Heart left ventricle (tissue), 16 donors: ENCODE measurements at regions not wholly inside any gene's neighbourhood (a gene's known extent, or its start where the extent isn't known, plus 50 kb on each side); places are given as distances from the start of the nearest gene placed in this dataset.

ENCODE experiments used
- ATAC-seq, 4 donors: fragments of 200-7000 bp; cut with Tn5 transposase; one replicate each; pipeline ENCODE4 v1.9.1; 2020 to 2022; ENCODE audit warnings: moderate library complexity in 4 of 4, mild to moderate bottlenecking in 3 of 4, moderate number of reproducible peaks in 1 of 4
- DNase-seq, 5 donors: peaks; one replicate each; pipeline ENCODE4 v3.0.0-alpha.2; 2020
- H3K27ac ChIP-seq, 12 donors: fragments of 200-600 bp; sonication (generic) in 4 of 12; one replicate each; pipeline versions ENCODE4 v1.5.0 to v1.8.0; 2016 to 2022; ENCODE audit warnings: mild to moderate bottlenecking in 2 of 12
- H3K27me3 ChIP-seq, 9 donors: fragments of 200-600 bp; sonication (generic) in 2 of 9; one replicate each; pipeline versions ENCODE4 v1.5.1 to v1.8.0; 2016 to 2022; ENCODE audit warnings: mild to moderate bottlenecking in 3 of 9
- H3K36me3 ChIP-seq, 9 donors: fragments of 200-600 bp; sonication (generic) in 2 of 9; one replicate each; pipeline versions ENCODE4 v1.5.0 to v1.8.0; 2018 to 2022; ENCODE audit warnings: mild to moderate bottlenecking in 2 of 9
- H3K4me1 ChIP-seq, 12 donors: fragments of 200-600 bp; sonication (generic) in 4 of 12; one replicate each; pipeline versions ENCODE4 v1.5.0 to v1.8.0; 2016 to 2022; ENCODE audit warnings: mild to moderate bottlenecking in 3 of 12
- H3K4me3 ChIP-seq, 12 donors: fragments of 200-600 bp; sonication (generic) in 4 of 12; one replicate each; pipeline versions ENCODE4 v1.5.0 to v1.8.0; 2017 to 2022; ENCODE audit warnings: mild to moderate bottlenecking in 9 of 12, moderate library complexity in 4 of 12
- H3K9me3 ChIP-seq, 12 donors: fragments of 200-600 bp; sonication (generic) in 4 of 12; one replicate each; pipeline versions ENCODE4 v1.5.0 to v1.8.0; 2016 to 2022; ENCODE audit warnings: mild to moderate bottlenecking in 1 of 12
- POLR2A ChIP-seq, 2 donors: fragments of 450-650 bp; IDR thresholded peaks; one replicate each; pipeline ENCODE4 v1.6.1; 2017; ENCODE audit warnings: antibody characterized with exemption in 2 of 2, mild to moderate bottlenecking in 2 of 2, moderate library complexity in 2 of 2
- WGBS, 4 donors: extraction: QIAGEN DNeasy Blood & Tissue Kit in 2 of 4; methylation state at CpG; one replicate each; pipeline versions ENCODE4 v1.1.5 to v1.1.7; 2013 to 2018; 5-methylcytosine and 5-hydroxymethylcytosine counted together
- intact Hi-C, 10 donors: fragments of 100-400 bp; cut with DNase I; formaldehyde crosslinking; loops; one replicate each; pipeline versions ENCODE4 v1.11.1 to v1.14.2; 2022
- TF ChIP-seq, protein P1 (sequence below), 12 donors: fragments of 200-600 bp; sonication (generic) in 4 of 12; IDR thresholded peaks; one replicate each; pipeline versions ENCODE4 v1.5.0 to v1.8.0; 2018 to 2022; ENCODE audit warnings: antibody characterized with exemption in 12 of 12, mild to moderate bottlenecking in 5 of 12
- donor health status: ischemic (EF 13 %, LVEDD 7.1; RV severe dilation, severe dysfunction).
- donor health status: healthy with polysubstance abuse.
- donor health status: DM: no; HTN: yes; CAD: no.
- donor health status: DM: no; HTN: no; CAD: no.
- donor health status: ischemic (EF 25% LVEDD 6.9; RV normal size, moderate dysfunction).
- donor health status: ischemic (EF 25% LVEDD 5.7; RV mildly dilated, moderate dysfunction).
- donor health status: healthy.
- donor health status: DM: yes; HTN: yes; CAD: no.
- donor health status: ischemic (EF 35%, LVEDD 5.7; RV mildly dilated, moderate dysfunction).
- donor health status: nonischemic (EF 11% LVEDD 7.7; RV severe dilation, severe dysfunction).
- donor health status: DM: yes; HTN: yes; CAD: no.
- donor health status: PGD.
- donor health status: ischemic (EF 29% LVEDD 5.4; RV normal size, mild dysfunction).
- donor health status: nonischemic (EF 23%, LVEDD 6.1; RV moderate dilation, normal function).

DNA sequence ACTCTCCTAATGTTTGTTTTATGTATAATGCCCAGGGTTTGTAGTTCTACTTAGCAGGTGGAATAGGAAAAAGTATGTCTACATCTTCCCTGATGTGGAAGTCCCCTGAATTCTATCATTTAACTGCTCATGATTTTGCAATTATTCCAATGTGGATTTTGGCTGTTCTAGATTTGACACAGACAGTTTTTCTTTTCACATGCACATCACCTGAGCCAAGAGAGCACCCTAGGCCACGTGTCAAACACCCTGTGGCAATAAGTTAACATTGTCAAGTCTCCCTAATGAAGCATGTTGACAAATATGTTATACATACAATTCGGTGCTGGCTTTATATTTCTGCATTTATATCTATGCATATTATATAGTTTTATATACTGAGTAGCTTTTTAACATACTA, 70.0 kb upstream of the SUCLG2 start:
- no peak overlapping the region for H3K4me3 ChIP-seq
- H3K27ac ChIP-seq = no peak overlapping the region
- ATAC-seq = no peak
- H3K36me3 ChIP-seq = no peaks in the 10 kb centered on the region
- intact Hi-C loops = no loop called here
- H3K4me1 ChIP-seq = no peaks in the 10 kb centered on the region
- no peak for DNase-seq
- 71 to 83% (median 76%) methylated on average over 2 of the region's 2 CpGs for WGBS, 4 donors
- H3K27me3 ChIP-seq = no peaks in the 10 kb centered on the region
- H3K9me3 ChIP-seq = peaks cover 0 to 14% (median 0%) of the 10 kb centered on the region in 12 donors
- TF ChIP-seq POLR2A (IDR thresholded peaks at IDR 0.05) = no peak
- TF ChIP-seq, protein P1, sequence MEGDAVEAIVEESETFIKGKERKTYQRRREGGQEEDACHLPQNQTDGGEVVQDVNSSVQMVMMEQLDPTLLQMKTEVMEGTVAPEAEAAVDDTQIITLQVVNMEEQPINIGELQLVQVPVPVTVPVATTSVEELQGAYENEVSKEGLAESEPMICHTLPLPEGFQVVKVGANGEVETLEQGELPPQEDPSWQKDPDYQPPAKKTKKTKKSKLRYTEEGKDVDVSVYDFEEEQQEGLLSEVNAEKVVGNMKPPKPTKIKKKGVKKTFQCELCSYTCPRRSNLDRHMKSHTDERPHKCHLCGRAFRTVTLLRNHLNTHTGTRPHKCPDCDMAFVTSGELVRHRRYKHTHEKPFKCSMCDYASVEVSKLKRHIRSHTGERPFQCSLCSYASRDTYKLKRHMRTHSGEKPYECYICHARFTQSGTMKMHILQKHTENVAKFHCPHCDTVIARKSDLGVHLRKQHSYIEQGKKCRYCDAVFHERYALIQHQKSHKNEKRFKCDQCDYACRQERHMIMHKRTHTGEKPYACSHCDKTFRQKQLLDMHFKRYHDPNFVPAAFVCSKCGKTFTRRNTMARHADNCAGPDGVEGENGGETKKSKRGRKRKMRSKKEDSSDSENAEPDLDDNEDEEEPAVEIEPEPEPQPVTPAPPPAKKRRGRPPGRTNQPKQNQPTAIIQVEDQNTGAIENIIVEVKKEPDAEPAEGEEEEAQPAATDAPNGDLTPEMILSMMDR (IDR thresholded peaks at IDR 0.05) = no peak

DNA sequence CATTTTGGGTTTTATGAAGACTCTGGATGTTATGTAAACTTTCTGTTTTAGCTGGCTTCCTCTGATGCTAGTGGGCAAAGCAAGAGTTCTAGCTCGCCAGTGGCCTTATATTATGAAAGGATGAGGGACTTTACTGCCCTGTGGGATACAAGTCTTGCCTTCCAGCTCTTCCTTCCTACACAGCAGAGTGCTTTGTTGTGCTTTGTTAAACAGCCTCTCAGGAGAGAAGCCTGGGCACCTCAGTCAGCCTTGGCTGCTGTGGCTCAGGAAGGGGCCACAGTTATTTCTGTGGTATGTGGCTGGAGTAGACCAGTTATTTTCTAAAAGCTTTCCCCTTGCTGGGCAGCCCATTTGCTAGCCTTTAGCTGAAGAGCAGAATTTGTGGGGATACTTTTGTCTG, 69.5 kb upstream of the SUCLG2 start:
- TF ChIP-seq POLR2A (IDR thresholded peaks at IDR 0.05) = no peak
- TF ChIP-seq, protein P1 (IDR thresholded peaks at IDR 0.05) = no peak
- WGBS, 4 donors = 85 to 92% (median 89%) methylated on average over 1 of the region's 1 CpG
- Histone ChIP-seq H3K4me3 (no peak overlapping the region), H3K27ac (no peak overlapping the region), H3K4me1 (no peaks in the 10 kb centered on the region), H3K27me3 (no peaks in the 10 kb centered on the region), H3K36me3 (no peaks in the 10 kb centered on the region), H3K9me3 (peaks cover 0 to 14% (median 0%) of the 10 kb centered on the region in 12 donors)
- intact Hi-C loops = no loop called here
- DNase-seq = no peak
- no peak for ATAC-seq

DNA sequence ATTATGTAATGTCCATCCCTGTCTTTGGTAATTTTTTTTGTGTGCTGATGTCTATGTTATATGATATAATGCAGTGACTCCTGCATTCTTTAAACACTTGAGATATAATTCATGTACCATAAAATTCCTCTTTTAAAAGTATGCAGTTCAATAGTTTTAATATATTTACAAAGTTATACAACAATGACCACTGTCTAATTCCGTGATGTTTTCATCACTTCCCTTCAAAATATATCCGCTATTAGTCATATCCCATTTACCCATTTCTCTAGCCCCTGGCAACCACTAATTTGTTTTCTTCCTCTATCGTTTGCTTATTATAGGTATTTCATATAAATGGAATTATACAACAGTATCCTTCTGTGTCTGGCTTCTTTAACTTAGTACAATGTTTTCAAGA, 64.9 kb upstream of the SUCLG2 start:
- no peaks in the 10 kb centered on the region for H3K27me3 ChIP-seq
- DNase-seq (no peak), ATAC-seq (no peak)
- intact Hi-C loops = no loop called here
- TF ChIP-seq, protein P1 (IDR thresholded peaks at IDR 0.05) = no peak
- no peak for TF ChIP-seq POLR2A (IDR thresholded peaks at IDR 0.05)
- no peak overlapping the region for H3K27ac ChIP-seq
- no peaks in the 10 kb centered on the region for H3K36me3 ChIP-seq
- 82 to 92% (median 89%) methylated on average over 3 of the region's 3 CpGs for WGBS, 4 donors
- peaks cover 0 to 14% (median 0%) of the 10 kb centered on the region in 12 donors for H3K9me3 ChIP-seq
- H3K4me3 ChIP-seq = no peak overlapping the region
- H3K4me1 ChIP-seq = no peaks in the 10 kb centered on the region

DNA sequence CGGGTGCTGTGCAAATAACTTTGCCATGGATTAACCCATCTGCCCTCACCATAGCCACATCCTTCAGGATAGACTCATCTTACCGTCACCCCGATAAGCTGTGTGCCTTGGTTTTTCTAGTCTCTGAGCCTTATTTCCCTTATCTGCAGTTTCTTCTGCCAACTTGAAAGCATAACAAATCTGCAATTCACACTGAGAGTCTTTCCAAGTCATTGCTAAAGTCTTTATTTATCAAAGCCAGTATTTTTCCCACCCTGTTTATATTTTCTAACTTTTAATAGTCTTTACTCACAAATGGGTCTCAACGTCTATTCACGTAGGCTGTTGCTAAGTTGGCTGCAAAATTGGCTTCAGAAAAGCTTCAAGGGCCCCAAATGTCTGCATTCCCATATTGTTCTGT, 61.6 kb upstream of the SUCLG2 start:
- H3K27me3 ChIP-seq = no peaks in the 10 kb centered on the region
- H3K36me3 ChIP-seq = no peaks in the 10 kb centered on the region
- peaks cover 0 to 8% (median 0%) of the 10 kb centered on the region in 12 donors for H3K9me3 ChIP-seq
- ATAC-seq = no peak
- no peak for DNase-seq
- intact Hi-C loops = no loop called here
- TF ChIP-seq, protein P1 (IDR thresholded peaks at IDR 0.05) = no peak
- no peak for TF ChIP-seq POLR2A (IDR thresholded peaks at IDR 0.05)
- H3K4me3 ChIP-seq = no peak overlapping the region
- 82 to 86% (median 84%) methylated on average over 5 of the region's 5 CpGs for WGBS, 4 donors
- no peaks in the 10 kb centered on the region for H3K4me1 ChIP-seq
- H3K27ac ChIP-seq = no peak overlapping the region
